Mesothelial cell of epicardium (in vitro differentiated cells): ENCODE measurements at regions not wholly inside any gene's neighbourhood (a gene's known extent, or its start where the extent isn't known, plus 50 kb on each side); places are given as distances from the start of the nearest gene placed in this dataset.

Experiments used
- DNase-seq, 2 experiments: peaks; one replicate each; pipeline ENCODE4 v3.0.0; 2021; ENCODE audit warnings: low spot score in 2 of 2; ENCODE audit not compliant: unreplicated experiment in 2 of 2
- H3K27ac Mint-ChIP-seq: 2 replicates; pipeline ENCODE4 v1.8.0; 2021; ENCODE audit warnings: mixed read lengths
- H3K27me3 Mint-ChIP-seq: 2 replicates; pipeline ENCODE4 v1.8.0; 2021; ENCODE audit warnings: low read depth, mixed read lengths
- H3K36me3 Mint-ChIP-seq: 2 replicates; pipeline ENCODE4 v1.8.0; 2021; ENCODE audit warnings: mixed read lengths
- H3K4me1 Mint-ChIP-seq: 2 replicates; pipeline ENCODE4 v1.8.0; 2021; ENCODE audit warnings: mixed read lengths
- H3K4me3 Mint-ChIP-seq: 2 replicates; pipeline ENCODE4 v1.8.0; 2021; ENCODE audit warnings: mild to moderate bottlenecking, moderate library complexity, mixed read lengths
- H3K9me3 Mint-ChIP-seq: 2 replicates; pipeline ENCODE4 v1.8.0; 2021; ENCODE audit warnings: mixed read lengths
- CTCF ChIP-seq: fragments of 200-600 bp; sonication (generic); IDR thresholded peaks from one replicate; pipeline ENCODE4 v1.5.0; 2021; ENCODE audit warnings: antibody characterized with exemption; ENCODE audit not compliant: unreplicated experiment

- Mint-ChIP-seq H3K4me3 (no peak overlapping the region), H3K4me1 (no peaks in the 10 kb centered on the region), H3K9me3 (no peaks in the 10 kb centered on the region), H3K36me3 (no peaks in the 10 kb centered on the region), H3K27ac (no peak overlapping the region), H3K27me3 (no peaks in the 10 kb centered on the region)
- DNase-seq = no peak
- TF ChIP-seq CTCF = no peak
Measured at GRCh38 chr5:51977014-51977413, 593.8 kb downstream of the ISL1 start.

GRCh38 chr5:51983161-51983560, 599.9 kb downstream of the ISL1 start:
- DNase-seq = no peak
- H3K4me1 Mint-ChIP-seq = no peaks in the 10 kb centered on the region
- no peak overlapping the region for H3K4me3 Mint-ChIP-seq
- H3K27ac Mint-ChIP-seq = no peak overlapping the region
- TF ChIP-seq CTCF = no peak
- H3K36me3 Mint-ChIP-seq = no peaks in the 10 kb centered on the region
- no peaks in the 10 kb centered on the region for H3K9me3 Mint-ChIP-seq
- H3K27me3 Mint-ChIP-seq = peaks cover 1% of the 10 kb centered on the region

GRCh38 chr5:51986733-51987132, 603.5 kb downstream of the ISL1 start:
- Mint-ChIP-seq H3K27ac (no peak overlapping the region), H3K27me3 (peaks cover 1% of the 10 kb centered on the region), H3K4me3 (no peak overlapping the region), H3K9me3 (no peaks in the 10 kb centered on the region), H3K4me1 (no peaks in the 10 kb centered on the region), H3K36me3 (no peaks in the 10 kb centered on the region)
- TF ChIP-seq CTCF = no peak
- DNase-seq = no peak

GRCh38 chr5:51987239-51987638, 604.0 kb downstream of the ISL1 start:
- TF ChIP-seq CTCF = no peak
- H3K9me3 Mint-ChIP-seq = peaks cover 4% of the 10 kb centered on the region
- no peaks in the 10 kb centered on the region for H3K4me1 Mint-ChIP-seq
- H3K4me3 Mint-ChIP-seq = no peak overlapping the region
- peaks cover 1% of the 10 kb centered on the region for H3K27me3 Mint-ChIP-seq
- H3K36me3 Mint-ChIP-seq = no peaks in the 10 kb centered on the region
- no peak for DNase-seq
- no peak overlapping the region for H3K27ac Mint-ChIP-seq

- Mint-ChIP-seq H3K27ac (no peak overlapping the region), H3K4me3 (no peak overlapping the region), H3K4me1 (no peaks in the 10 kb centered on the region), H3K9me3 (peaks cover 4% of the 10 kb centered on the region), H3K36me3 (no peaks in the 10 kb centered on the region), H3K27me3 (peaks cover 1% of the 10 kb centered on the region)
- no peak for DNase-seq
- no peak for TF ChIP-seq CTCF
Measured at GRCh38 chr5:51987669-51988209, 604.5 kb downstream of the ISL1 start.

GRCh38 chr5:51988634-51989033, 605.4 kb downstream of the ISL1 start:
- DNase-seq = no peak
- TF ChIP-seq CTCF = no peak
- H3K27ac Mint-ChIP-seq = no peak overlapping the region
- peaks cover 4% of the 10 kb centered on the region for H3K9me3 Mint-ChIP-seq
- no peaks in the 10 kb centered on the region for H3K27me3 Mint-ChIP-seq
- H3K4me3 Mint-ChIP-seq = no peak overlapping the region
- H3K36me3 Mint-ChIP-seq = no peaks in the 10 kb centered on the region
- H3K4me1 Mint-ChIP-seq = no peaks in the 10 kb centered on the region
